Fibroblast of villous mesenchyme (primary cell): ENCODE measurements at regions not wholly inside any gene's neighbourhood (a gene's known extent, or its start where the extent isn't known, plus 50 kb on each side); places are given as distances from the start of the nearest gene placed in this dataset.

Experiments used
- DNase-seq: peaks from one replicate; pipeline ENCODE4 v3.0.0-alpha.2; 2010; ENCODE audit warnings: low read depth
- H3K4me3 ChIP-seq: 2 replicates; pipeline ENCODE4 v1.5.1; 2011; ENCODE audit warnings: low read depth, mild to moderate bottlenecking, low read length
- TF ChIP-seq, protein P1 (sequence below): IDR thresholded peaks from 2 replicates; pipeline ENCODE4 v1.5.1; 2012; ENCODE audit warnings: low read depth, mild to moderate bottlenecking, low read length; ENCODE audit not compliant: insufficient read depth

DNA sequence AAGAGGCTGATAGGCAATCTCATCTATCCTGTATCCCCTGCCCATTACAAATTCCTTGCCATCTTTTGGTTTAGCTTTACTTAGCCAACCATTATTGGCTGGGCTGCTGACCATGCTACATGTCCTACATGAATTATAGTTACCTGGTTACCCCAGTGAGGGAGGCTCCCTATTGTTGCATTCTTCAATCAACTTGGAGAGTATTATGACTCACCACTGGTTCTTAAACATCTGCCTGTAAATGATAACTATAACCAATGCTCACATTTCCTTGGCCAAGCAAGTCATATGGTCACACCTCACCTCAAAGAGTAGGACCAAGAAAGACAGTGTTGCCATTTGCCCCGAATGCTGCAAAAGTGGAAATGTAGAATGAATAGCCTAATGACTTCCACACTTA, 297.6 kb downstream of the IL15 start:
- TF ChIP-seq, protein P1, sequence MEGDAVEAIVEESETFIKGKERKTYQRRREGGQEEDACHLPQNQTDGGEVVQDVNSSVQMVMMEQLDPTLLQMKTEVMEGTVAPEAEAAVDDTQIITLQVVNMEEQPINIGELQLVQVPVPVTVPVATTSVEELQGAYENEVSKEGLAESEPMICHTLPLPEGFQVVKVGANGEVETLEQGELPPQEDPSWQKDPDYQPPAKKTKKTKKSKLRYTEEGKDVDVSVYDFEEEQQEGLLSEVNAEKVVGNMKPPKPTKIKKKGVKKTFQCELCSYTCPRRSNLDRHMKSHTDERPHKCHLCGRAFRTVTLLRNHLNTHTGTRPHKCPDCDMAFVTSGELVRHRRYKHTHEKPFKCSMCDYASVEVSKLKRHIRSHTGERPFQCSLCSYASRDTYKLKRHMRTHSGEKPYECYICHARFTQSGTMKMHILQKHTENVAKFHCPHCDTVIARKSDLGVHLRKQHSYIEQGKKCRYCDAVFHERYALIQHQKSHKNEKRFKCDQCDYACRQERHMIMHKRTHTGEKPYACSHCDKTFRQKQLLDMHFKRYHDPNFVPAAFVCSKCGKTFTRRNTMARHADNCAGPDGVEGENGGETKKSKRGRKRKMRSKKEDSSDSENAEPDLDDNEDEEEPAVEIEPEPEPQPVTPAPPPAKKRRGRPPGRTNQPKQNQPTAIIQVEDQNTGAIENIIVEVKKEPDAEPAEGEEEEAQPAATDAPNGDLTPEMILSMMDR: no peak
- H3K4me3 ChIP-seq: no peak overlapping the region
- no peak for DNase-seq

DNA sequence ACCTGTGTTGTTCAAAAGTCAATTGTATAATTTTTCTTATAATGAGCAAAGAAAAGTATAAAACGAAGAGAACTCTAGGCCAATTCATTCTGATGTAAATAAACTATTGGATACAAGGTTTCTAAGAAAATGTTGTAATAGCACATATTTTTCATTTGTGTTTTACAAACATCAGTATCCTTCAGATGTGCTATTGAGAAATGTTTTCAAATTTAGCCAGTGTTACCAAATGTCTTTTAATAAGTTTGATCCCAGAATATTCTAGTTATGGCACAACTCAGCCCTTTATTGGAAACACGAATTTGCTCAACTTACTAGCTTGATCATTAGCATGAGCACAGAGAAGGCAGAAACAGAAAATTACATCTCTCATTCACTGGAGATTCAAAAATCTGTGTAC, 319.3 kb downstream of the IL15 start:
- TF ChIP-seq, protein P1: no peak
- no peak overlapping the region for H3K4me3 ChIP-seq
- DNase-seq: peak; percentile 33

DNA sequence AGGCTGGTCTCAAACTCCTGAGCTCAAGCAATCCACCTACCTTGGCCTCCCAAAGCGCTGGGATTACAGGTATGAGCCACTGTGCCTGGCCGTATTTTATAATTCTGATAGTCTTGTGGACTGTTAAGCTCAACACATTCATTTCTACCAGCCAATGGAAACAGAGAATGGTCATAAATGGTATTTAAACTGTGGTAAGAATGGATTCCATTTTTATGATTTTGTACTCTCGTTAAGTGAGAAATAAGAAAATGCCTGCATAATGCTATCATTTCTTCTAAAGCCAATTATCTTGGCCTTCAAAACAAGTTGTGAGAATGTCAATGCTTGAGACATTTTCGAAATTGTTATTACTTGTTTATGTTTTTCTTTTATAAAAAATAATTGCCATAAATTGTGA, 321.0 kb downstream of the IL15 start:
- no peak overlapping the region for H3K4me3 ChIP-seq
- peak; percentile 55 for DNase-seq
- TF ChIP-seq, protein P1: no peak

DNA sequence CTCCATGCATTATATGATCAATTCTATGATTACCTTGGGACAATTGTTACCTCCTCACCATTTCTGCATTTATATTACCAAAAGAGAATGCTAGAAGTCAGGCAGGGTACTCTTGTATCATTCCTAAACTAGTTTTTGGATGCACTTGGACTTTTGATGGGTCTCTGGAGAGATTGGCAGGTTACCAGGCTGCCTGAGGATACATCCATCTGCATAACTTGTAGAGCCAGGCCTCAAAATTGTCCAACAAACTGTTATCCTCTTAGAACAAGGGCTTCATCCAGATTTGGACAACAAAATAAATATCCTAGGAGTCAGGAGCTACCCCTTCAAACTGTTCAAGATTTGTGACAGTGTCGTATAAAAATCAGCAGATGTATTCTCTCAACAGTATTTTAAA, 326.1 kb downstream of the IL15 start:
- TF ChIP-seq, protein P1: no peak

DNA sequence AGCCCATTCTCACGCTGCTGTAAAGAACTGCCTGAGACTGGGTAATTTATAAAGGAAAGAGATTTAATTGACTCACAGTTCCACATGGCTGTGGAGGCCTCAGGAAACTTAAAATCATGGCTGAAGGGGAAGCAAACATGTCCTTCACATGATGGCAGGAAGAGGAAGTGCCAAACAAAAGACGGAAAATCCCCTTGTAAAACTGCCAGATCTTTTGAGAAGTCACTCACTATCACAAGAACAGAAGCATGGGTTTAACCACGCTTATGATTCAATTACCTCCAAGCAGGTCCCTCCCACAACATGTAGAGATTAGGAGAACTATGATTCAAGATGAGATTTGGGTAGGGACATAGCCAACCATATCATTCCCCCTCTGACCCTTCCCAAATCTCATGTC, 335.5 kb downstream of the IL15 start:
- no peak overlapping the region for H3K4me3 ChIP-seq
- TF ChIP-seq, protein P1: no peak
- no peak for DNase-seq

More for the DNA sequence above, 326.1 kb downstream of the IL15 start:
- no peak overlapping the region for H3K4me3 ChIP-seq
- no peak for DNase-seq

DNA sequence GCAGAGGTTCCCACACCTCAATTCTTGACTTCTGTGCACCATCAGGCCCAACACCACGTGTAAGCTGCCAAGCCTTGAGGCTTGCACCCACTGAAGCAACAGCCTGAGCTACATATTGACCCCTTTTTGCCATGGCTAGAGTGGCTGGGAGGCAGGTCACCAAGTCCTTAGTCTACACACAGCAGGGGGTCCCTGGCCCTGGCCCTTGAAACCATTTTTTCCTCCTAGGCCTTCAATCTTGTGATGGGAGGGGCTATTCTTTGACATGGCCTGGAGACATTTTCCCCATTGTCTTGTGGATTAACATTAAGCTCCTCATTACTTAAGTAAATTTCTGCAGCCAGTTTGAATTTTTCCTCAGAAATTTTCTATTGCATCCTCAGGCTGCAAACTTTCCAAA, 336.6 kb downstream of the IL15 start:
- no peak overlapping the region for H3K4me3 ChIP-seq
- DNase-seq: no peak
- TF ChIP-seq, protein P1: no peak
